ENCODE measurements at regions not wholly inside any gene's neighbourhood (a gene's known extent, or its start where the extent isn't known, plus 50 kb on each side); places are given as distances from the start of the nearest gene placed in this dataset.

DNA sequence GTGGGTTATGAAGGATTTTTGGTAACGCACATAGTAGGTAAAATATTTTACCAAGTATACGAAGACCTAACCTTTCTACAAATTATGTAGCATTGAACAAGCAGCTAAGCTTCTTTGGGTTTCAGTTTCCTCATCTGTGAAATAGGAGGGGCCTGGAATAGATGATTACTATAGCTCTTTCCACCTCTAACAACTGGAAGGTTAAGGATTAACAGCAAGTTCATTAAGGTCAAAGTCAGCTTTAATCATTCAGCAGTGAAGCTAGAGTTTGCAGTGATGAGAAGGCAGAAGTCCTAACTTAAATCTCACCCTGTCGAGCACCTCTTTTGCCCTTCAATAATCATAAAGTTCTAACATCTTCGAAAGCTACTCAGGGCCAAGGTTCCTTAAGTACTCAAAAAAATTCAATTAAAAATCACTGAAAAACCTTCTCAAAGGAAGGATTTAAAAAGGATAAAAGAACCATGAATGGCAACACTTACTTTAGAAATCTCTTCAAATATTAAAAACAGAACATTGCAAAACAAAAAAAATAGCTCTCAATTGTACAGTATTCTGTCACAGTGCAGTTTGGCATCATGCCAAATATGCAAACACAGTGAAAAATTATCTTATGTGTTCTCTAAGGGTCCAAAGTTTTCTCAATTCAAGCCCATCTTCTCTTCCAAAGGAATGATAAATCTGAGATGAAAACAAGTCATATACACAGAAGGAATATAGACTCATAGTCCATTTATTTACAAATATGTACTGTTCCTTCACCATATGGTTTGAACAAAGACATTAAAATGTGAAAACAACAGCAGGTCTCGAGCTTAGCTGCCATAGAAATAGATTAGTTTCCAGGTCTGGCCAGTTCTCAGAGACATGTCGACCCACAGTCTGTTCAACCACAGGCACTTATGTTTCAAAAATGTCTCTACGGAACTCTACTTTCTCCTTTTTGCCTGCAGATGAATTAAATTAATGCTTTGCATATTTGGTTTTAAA lies 152.0 kb upstream of the SLC13A1 start:
- Histone ChIP-seq H3K9me3 (no peaks in the 10 kb centered on the region), H3K79me2 (ENCODE audit: insufficient read depth) (no peaks in the 10 kb centered on the region), H2AFZ (ENCODE audit: low read depth) (no peak overlapping the region), H3K4me2 (no peak overlapping the region), H4K20me1 (ENCODE audit: insufficient read depth) (no peaks in the 10 kb centered on the region), H3K27ac (ENCODE audit: low read depth in 2 of 2, low read length in 1 of 2) (no peak overlapping the region), H3K9me2 (no peaks in the 10 kb centered on the region), H3F3A (replicated peaks; ENCODE audit: insufficient read depth) (no peaks in the 10 kb centered on the region), H3K9ac (no peak overlapping the region), H3K27me3 (ENCODE audit: insufficient read depth) (no peaks in the 10 kb centered on the region), H3K4me1 (ENCODE audit: control insufficient read depth in 1 of 2, insufficient read depth in 2 of 2, low read depth in 1 of 2, low read length in 1 of 2) (peaks cover 0 to 7% of the 10 kb centered on the region in 2 experiments; a peak in 2 of 4 replicates), H3K4me3 (ENCODE audit: low read depth in 2 of 2, low read length in 1 of 2) (no peak overlapping the region), H3K36me3 (replicated peaks in 1 of 2; ENCODE audit: control insufficient read depth in 1 of 2, insufficient read depth in 2 of 2, low read length in 1 of 2) (no peaks in the 10 kb centered on the region)
- POLR2A ChIA-PET = no interaction called here
- CTCF ChIA-PET = interaction anchor here (0.6 to 1.9 kb wide), 9 partner anchors 7 to 418 kb away, joined by 3 to 7 read pairs (median 4); no protein-coding TSS in a partner anchor
- 35% methylated on average over 7 of the region's 7 CpGs for WGBS (ENCODE audit: low lambda C conversion rate)
- peak; percentile 38; the same call in 1 of the 2 replicates for TF ChIP-seq NFIC (IDR thresholded peaks at IDR 0.05; ENCODE audit: borderline replicate concordance)
- no peak for TF ChIP-seq CHD2 (IDR thresholded peaks at IDR 0.05; ENCODE audit: low read length, partially characterized antibody)
- DNase-seq = no peak

GRCh38 chr7:123351027-123351426 lies 151.3 kb upstream of the SLC13A1 start:
- no peak for DNase-seq
- Histone ChIP-seq H3K9ac (no peak overlapping the region), H4K20me1 (ENCODE audit: insufficient read depth) (no peaks in the 10 kb centered on the region), H2AFZ (ENCODE audit: low read depth) (no peak overlapping the region), H3K9me2 (no peaks in the 10 kb centered on the region), H3K9me3 (no peaks in the 10 kb centered on the region), H3K4me1 (ENCODE audit: control insufficient read depth in 1 of 2, insufficient read depth in 2 of 2, low read depth in 1 of 2, low read length in 1 of 2) (peaks cover 0 to 5% of the 10 kb centered on the region in 2 experiments; a peak in 2 of 4 replicates), H3K36me3 (replicated peaks in 1 of 2; ENCODE audit: control insufficient read depth in 1 of 2, insufficient read depth in 2 of 2, low read length in 1 of 2) (no peaks in the 10 kb centered on the region), H3K79me2 (ENCODE audit: insufficient read depth) (no peaks in the 10 kb centered on the region), H3K27ac (ENCODE audit: low read depth in 2 of 2, low read length in 1 of 2) (no peak overlapping the region), H3K4me3 (ENCODE audit: low read depth in 2 of 2, low read length in 1 of 2) (no peak overlapping the region), H3K4me2 (no peak overlapping the region), H3K27me3 (ENCODE audit: insufficient read depth) (no peaks in the 10 kb centered on the region), H3F3A (replicated peaks; ENCODE audit: insufficient read depth) (no peaks in the 10 kb centered on the region)
- ChIA-PET POLR2A (no interaction called here), CTCF (interaction anchor here (0.9 to 1.9 kb wide), 7 partner anchors 8 to 68 kb away, joined by 4 to 7 read pairs (median 5); no protein-coding TSS in a partner anchor)
- TF ChIP-seq, protein P1, sequence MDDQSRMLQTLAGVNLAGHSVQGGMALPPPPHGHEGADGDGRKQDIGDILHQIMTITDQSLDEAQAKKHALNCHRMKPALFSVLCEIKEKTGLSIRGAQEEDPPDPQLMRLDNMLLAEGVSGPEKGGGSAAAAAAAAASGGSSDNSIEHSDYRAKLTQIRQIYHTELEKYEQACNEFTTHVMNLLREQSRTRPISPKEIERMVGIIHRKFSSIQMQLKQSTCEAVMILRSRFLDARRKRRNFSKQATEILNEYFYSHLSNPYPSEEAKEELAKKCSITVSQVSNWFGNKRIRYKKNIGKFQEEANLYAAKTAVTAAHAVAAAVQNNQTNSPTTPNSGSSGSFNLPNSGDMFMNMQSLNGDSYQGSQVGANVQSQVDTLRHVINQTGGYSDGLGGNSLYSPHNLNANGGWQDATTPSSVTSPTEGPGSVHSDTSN (IDR thresholded peaks at IDR 0.05) = no peak
- TF ChIP-seq GABPA (IDR thresholded peaks at IDR 0.05; ENCODE audit: low read depth) (no peak), EZH2phosphoT487 (IDR thresholded peaks at IDR 0.05; ENCODE audit: borderline replicate concordance, low read depth) (no peak), TCF12 (IDR thresholded peaks at IDR 0.05) (no peak), TEAD4 (IDR thresholded peaks at IDR 0.05; ENCODE audit: borderline replicate concordance, insufficient read depth) (no peak), NRF1 (IDR thresholded peaks at IDR 0.05; ENCODE audit: low read depth, low read length) (no peak), RAD21 (IDR thresholded peaks at IDR 0.05; ENCODE audit: low read length) (no peak), RXRA (IDR thresholded peaks at IDR 0.05; ENCODE audit: borderline replicate concordance, low read depth) (no peak), GATA2 (CRISPR knock-in tag; IDR thresholded peaks at IDR 0.05) (no peak), EP300 (IDR thresholded peaks at IDR 0.05; ENCODE audit: borderline replicate concordance in 1 of 2, low read depth in 1 of 2, low read length in 1 of 2) (no peak), CTCF (IDR thresholded peaks at IDR 0.05) (no peak), MXI1 (IDR thresholded peaks at IDR 0.05; ENCODE audit: low read depth, low read length) (no peak)
- WGBS (ENCODE audit: low lambda C conversion rate) = 41% methylated on average over 3 of the region's 3 CpGs

Data from SK-N-SH (cell line).